ENCODE measurements at regions not wholly inside any gene's neighbourhood (a gene's known extent, or its start where the extent isn't known, plus 50 kb on each side); places are given as distances from the start of the nearest gene placed in this dataset.

- no peak for TF ChIP-seq EZH2 (IDR thresholded peaks at IDR 0.05; ENCODE audit: insufficient read depth, low read length)
- no peak for TF ChIP-seq CTCF (IDR thresholded peaks at IDR 0.05; ENCODE audit: insufficient read depth, low read depth, low read length)
Observed at GRCh38 chr5:3954199-3954598, 358.6 kb downstream of the IRX1 start.
